ENCODE measurements at regions not wholly inside any gene's neighbourhood (a gene's known extent, or its start where the extent isn't known, plus 50 kb on each side); places are given as distances from the start of the nearest gene placed in this dataset.

- Histone ChIP-seq H3K23ac (ENCODE audit: insufficient read length, low read depth, low read length) (no peak overlapping the region), H4K91ac (ENCODE audit: insufficient read length, low read depth, low read length) (no peak overlapping the region), H3T11ph (ENCODE audit: low read length) (no peak overlapping the region), H3K14ac (ENCODE audit: insufficient read depth, low read length) (no peak overlapping the region), H2AK5ac (ENCODE audit: insufficient read length, low read length) (no peak overlapping the region), H2BK12ac (ENCODE audit: insufficient read length, low read depth, low read length) (no peak overlapping the region), H3K9ac (ENCODE audit: extremely low read depth, insufficient read length, low read length) (no peak overlapping the region), H3K23me2 (ENCODE audit: insufficient read length, low read depth, low read length, poor library complexity, severe bottlenecking) (no peaks in the 10 kb centered on the region), H2BK15ac (ENCODE audit: low read depth, low read length) (no peak overlapping the region), H3K56ac (ENCODE audit: insufficient read length, low read depth, low read length) (no peak overlapping the region), H4K20me1 (ENCODE audit: control insufficient read depth, insufficient read depth, insufficient read length) (no peaks in the 10 kb centered on the region), H4K5ac (ENCODE audit: insufficient read length, low read depth, low read length) (no peak overlapping the region), H3K27me3 (ENCODE audit: insufficient read depth, low read length) (no peaks in the 10 kb centered on the region), H3K4me2 (ENCODE audit: insufficient read depth, insufficient read length, low read length) (no peak overlapping the region), H3K4me1 (ENCODE audit: insufficient read depth, low read length) (no peaks in the 10 kb centered on the region), H3K4ac (ENCODE audit: low read depth, low read length) (no peak overlapping the region), H3K18ac (ENCODE audit: insufficient read length, low read depth, low read length) (no peak overlapping the region), H3K27ac (ENCODE audit: insufficient read length, low read depth, low read length) (no peak overlapping the region), H2AFZ (ENCODE audit: low read length) (no peak overlapping the region), H3K79me2 (ENCODE audit: insufficient read depth, low read length) (no peaks in the 10 kb centered on the region), H3K79me1 (ENCODE audit: insufficient read depth, low read depth, low read length, poor library complexity, severe bottlenecking) (no peaks in the 10 kb centered on the region), H2BK5ac (ENCODE audit: insufficient read length, low read length) (no peak overlapping the region), H4K8ac (replicated peaks; ENCODE audit: insufficient read length, low read depth, low read length) (no peak overlapping the region), H2BK20ac (ENCODE audit: low read depth, low read length, poor library complexity, severe bottlenecking) (no peak overlapping the region), H3K9me3 (ENCODE audit: control insufficient read depth, low read depth, low read length) (no peaks in the 10 kb centered on the region), H2BK120ac (ENCODE audit: low read depth, low read length, poor library complexity, severe bottlenecking) (no peak overlapping the region)
- no CpG with 5 or more reads among the region's 5 CpGs for WGBS (ENCODE audit: extremely low coverage, insufficient read length, low lambda C conversion rate)
- Mint-ChIP-seq H3K27me3 (ENCODE audit: low read depth) (no peaks in the 10 kb centered on the region), H3K4me3 (no peak overlapping the region), H3K4me1 (no peaks in the 10 kb centered on the region), H3K27ac (no peak overlapping the region), H3K36me3 (ENCODE audit: insufficient read depth in 1 of 3, low read depth in 3 of 3) (peaks cover 0 to 3% (median 3%) of the 10 kb centered on the region in 3 experiments; a peak in 3 of 7 replicates), H3K9me3 (peaks cover 3 to 5% of the 10 kb centered on the region in 2 experiments; a peak in 4 of 5 replicates)
- no peak for DNase-seq
- TF ChIP-seq CTCF (conservative IDR thresholded peaks at IDR 0.05) = no peak
Measured at GRCh38 chr4:87718217-87718835, 68.2 kb downstream of the DMP1 start.
